ENCODE measurements at regions not wholly inside any gene's neighbourhood (a gene's known extent, or its start where the extent isn't known, plus 50 kb on each side); places are given as distances from the start of the nearest gene placed in this dataset.

GRCh38 chr4:64883087-64883807 is 474.0 kb upstream of the TECRL start:
- Histone ChIP-seq H3K27me3 (no peaks in the 10 kb centered on the region), H3K27ac (no peak overlapping the region), H3K4me3 (no peak overlapping the region), H3K36me3 (no peaks in the 10 kb centered on the region), H3K9me3 (no peaks in the 10 kb centered on the region), H3K4me1 (no peaks in the 10 kb centered on the region)
- TF ChIP-seq, protein P1, sequence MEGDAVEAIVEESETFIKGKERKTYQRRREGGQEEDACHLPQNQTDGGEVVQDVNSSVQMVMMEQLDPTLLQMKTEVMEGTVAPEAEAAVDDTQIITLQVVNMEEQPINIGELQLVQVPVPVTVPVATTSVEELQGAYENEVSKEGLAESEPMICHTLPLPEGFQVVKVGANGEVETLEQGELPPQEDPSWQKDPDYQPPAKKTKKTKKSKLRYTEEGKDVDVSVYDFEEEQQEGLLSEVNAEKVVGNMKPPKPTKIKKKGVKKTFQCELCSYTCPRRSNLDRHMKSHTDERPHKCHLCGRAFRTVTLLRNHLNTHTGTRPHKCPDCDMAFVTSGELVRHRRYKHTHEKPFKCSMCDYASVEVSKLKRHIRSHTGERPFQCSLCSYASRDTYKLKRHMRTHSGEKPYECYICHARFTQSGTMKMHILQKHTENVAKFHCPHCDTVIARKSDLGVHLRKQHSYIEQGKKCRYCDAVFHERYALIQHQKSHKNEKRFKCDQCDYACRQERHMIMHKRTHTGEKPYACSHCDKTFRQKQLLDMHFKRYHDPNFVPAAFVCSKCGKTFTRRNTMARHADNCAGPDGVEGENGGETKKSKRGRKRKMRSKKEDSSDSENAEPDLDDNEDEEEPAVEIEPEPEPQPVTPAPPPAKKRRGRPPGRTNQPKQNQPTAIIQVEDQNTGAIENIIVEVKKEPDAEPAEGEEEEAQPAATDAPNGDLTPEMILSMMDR (IDR thresholded peaks at IDR 0.05) = no peak
- intact Hi-C loops (cut with DNase I; ENCODE audit: low total_unique reads) = no loop called here
- DNase-seq = no peak

GRCh38 chr4:64882311-64883086 is 473.2 kb upstream of the TECRL start:
- Histone ChIP-seq H3K27me3 (no peaks in the 10 kb centered on the region), H3K27ac (no peak overlapping the region), H3K36me3 (no peaks in the 10 kb centered on the region), H3K4me3 (no peak overlapping the region), H3K4me1 (no peaks in the 10 kb centered on the region), H3K9me3 (no peaks in the 10 kb centered on the region)
- TF ChIP-seq, protein P1 (IDR thresholded peaks at IDR 0.05) = no peak
- TF ChIP-seq POLR2A (IDR thresholded peaks at IDR 0.05) = no peak
- intact Hi-C loops (cut with DNase I; ENCODE audit: low total_unique reads) = no loop called here
- DNase-seq = no peak

- TF ChIP-seq, protein P1 (IDR thresholded peaks at IDR 0.05) = no peak
- no peak for TF ChIP-seq POLR2A (IDR thresholded peaks at IDR 0.05)
- intact Hi-C loops (cut with DNase I; ENCODE audit: low total_unique reads) = no loop called here
- Histone ChIP-seq H3K4me3 (no peak overlapping the region), H3K4me1 (no peaks in the 10 kb centered on the region), H3K9me3 (no peaks in the 10 kb centered on the region), H3K27ac (no peak overlapping the region), H3K27me3 (no peaks in the 10 kb centered on the region), H3K36me3 (no peaks in the 10 kb centered on the region)
- DNase-seq = no peak
Observed at GRCh38 chr4:64880557-64880956, 471.3 kb upstream of the TECRL start.

- Histone ChIP-seq H3K27ac (no peak overlapping the region), H3K27me3 (no peaks in the 10 kb centered on the region), H3K36me3 (no peaks in the 10 kb centered on the region), H3K4me1 (no peaks in the 10 kb centered on the region), H3K9me3 (no peaks in the 10 kb centered on the region), H3K4me3 (no peak overlapping the region)
- TF ChIP-seq, protein P1 (IDR thresholded peaks at IDR 0.05) = no peak
- TF ChIP-seq POLR2A (IDR thresholded peaks at IDR 0.05) = no peak
- no peak for DNase-seq
- intact Hi-C loops (cut with DNase I; ENCODE audit: low total_unique reads) = no loop called here
Observed at GRCh38 chr4:64876021-64876420, 466.8 kb upstream of the TECRL start.

DNA sequence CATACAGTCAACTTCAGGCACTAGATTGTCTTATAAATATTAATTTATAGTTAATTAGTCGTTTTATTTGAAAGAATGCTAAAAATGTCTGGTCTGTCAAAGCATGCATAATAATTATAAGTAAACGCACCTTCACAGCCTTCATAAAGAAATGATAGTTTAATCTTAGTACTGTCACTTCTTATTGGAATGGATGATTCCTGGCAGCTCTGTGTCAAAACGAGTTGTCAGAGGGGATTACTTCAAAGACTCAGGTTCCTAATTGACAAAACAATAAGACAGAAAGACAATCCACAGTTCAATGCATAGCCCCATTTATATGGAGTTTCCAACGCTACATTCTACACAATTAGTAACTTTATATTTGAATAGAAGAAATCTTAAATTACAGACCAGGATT is 461.3 kb upstream of the TECRL start:
- no peak for DNase-seq
- H3K27me3 ChIP-seq = no peaks in the 10 kb centered on the region
- H3K27ac ChIP-seq = no peak overlapping the region
- intact Hi-C loops (cut with DNase I; ENCODE audit: low total_unique reads) = no loop called here
- no peaks in the 10 kb centered on the region for H3K4me1 ChIP-seq
- TF ChIP-seq, protein P1 (IDR thresholded peaks at IDR 0.05) = no peak
- no peak for TF ChIP-seq POLR2A (IDR thresholded peaks at IDR 0.05)
- no peaks in the 10 kb centered on the region for H3K36me3 ChIP-seq
- no peaks in the 10 kb centered on the region for H3K9me3 ChIP-seq
- H3K4me3 ChIP-seq = no peak overlapping the region

Measured in uterus (tissue), 3 donors.